ENCODE measurements at regions not wholly inside any gene's neighbourhood (a gene's known extent, or its start where the extent isn't known, plus 50 kb on each side); places are given as distances from the start of the nearest gene placed in this dataset.
"Not testable (repeated sequence)": the region's sequence is repeated elsewhere in the genome, so short reads cannot be mapped to it uniquely, and the experiment has no call there.

DNA sequence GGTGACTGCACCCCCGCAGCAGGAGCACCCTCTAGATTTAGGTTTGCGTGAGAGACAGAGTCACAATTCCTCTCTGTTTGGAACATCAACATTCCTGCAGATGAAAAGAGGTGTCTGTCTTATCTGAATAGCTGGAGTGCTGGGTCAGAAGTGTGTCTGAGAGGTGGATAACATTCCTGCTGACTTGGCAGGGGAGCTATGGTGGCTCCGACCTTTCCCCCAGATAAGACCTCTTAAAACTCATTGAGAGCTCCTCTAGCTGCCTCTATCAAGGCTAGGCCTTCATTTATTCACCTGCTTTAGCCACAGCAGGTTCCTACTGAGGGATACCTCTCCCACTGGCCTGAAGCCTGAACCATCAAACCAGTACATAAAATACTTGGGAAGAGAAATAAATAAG lies 615.5 kb downstream of the LRRC70 start:
- Histone ChIP-seq H4K20me1 (ENCODE audit: insufficient read depth, low read length) (no peaks in the 10 kb centered on the region), H3F3A (ENCODE audit: insufficient read depth, low read length) (no peaks in the 10 kb centered on the region), H3K36me3 (ENCODE audit: insufficient read depth, low read length) (no peaks in the 10 kb centered on the region), H3K9me3 (ENCODE audit: low read length) (no peaks in the 10 kb centered on the region), H3K4me2 (ENCODE audit: low read length) (no peak overlapping the region), H3K9me2 (ENCODE audit: low read depth, low read length) (no peaks in the 10 kb centered on the region), H3K4me3 (ENCODE audit: low read depth, low read length, poor library complexity, severe bottlenecking) (no peak overlapping the region), H2AFZ (ENCODE audit: low read length) (no peak overlapping the region), H3K9ac (ENCODE audit: low read length) (no peak overlapping the region), H3K79me2 (ENCODE audit: insufficient read depth, low read length) (no peaks in the 10 kb centered on the region), H3K4me1 (ENCODE audit: insufficient read depth, low read length, severe bottlenecking) (no peaks in the 10 kb centered on the region), H3K27ac (ENCODE audit: low read depth, low read length, poor library complexity, severe bottlenecking) (no peak overlapping the region), H3K27me3 (ENCODE audit: insufficient read depth, low read length) (no peaks in the 10 kb centered on the region)
- no peak for TF ChIP-seq CTCF (IDR thresholded peaks at IDR 0.05; ENCODE audit: low read length)
- TF ChIP-seq EZH2 (IDR thresholded peaks at IDR 0.05; ENCODE audit: borderline replicate concordance, low read length) = no peak

GRCh38 chr5:63180190-63180589 lies 601.6 kb downstream of the LRRC70 start:
- not testable (repeated sequence) for H3K27ac ChIP-seq (ENCODE audit: low read depth, low read length, poor library complexity, severe bottlenecking); H3F3A ChIP-seq (ENCODE audit: insufficient read depth, low read length); H3K79me2 ChIP-seq (ENCODE audit: insufficient read depth, low read length); H3K4me1 ChIP-seq (ENCODE audit: insufficient read depth, low read length, severe bottlenecking); H3K27me3 ChIP-seq (ENCODE audit: insufficient read depth, low read length); H3K4me2 ChIP-seq (ENCODE audit: low read length); H4K20me1 ChIP-seq (ENCODE audit: insufficient read depth, low read length); H3K4me3 ChIP-seq (ENCODE audit: low read depth, low read length, poor library complexity, severe bottlenecking); H3K36me3 ChIP-seq (ENCODE audit: insufficient read depth, low read length); H3K9me3 ChIP-seq (ENCODE audit: low read length); H3K9ac ChIP-seq (ENCODE audit: low read length); H2AFZ ChIP-seq (ENCODE audit: low read length); H3K9me2 ChIP-seq (ENCODE audit: low read depth, low read length)

DNA sequence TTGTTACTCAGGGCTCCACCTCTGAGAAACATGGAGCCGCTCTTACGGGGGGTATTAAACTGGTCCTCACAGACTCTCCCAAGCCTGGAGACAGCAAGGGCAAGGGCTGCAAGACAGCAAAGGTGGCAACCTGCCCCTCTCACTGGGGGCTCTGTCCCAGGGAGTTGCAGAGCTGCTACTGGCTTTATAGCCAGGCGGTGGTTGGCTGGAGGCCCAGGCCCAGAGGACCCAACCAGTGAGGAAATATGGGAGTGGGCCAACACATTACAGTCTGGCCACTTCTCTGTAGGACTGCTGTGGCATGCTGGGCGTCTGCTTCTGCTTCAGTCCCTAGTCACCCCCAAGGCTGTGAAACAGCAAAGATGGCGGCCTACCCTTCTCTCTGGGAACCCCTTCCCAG lies 597.2 kb downstream of the LRRC70 start:
- no peaks in the 10 kb centered on the region for H3K79me2 ChIP-seq (ENCODE audit: insufficient read depth, low read length)
- no peak overlapping the region for H3K4me3 ChIP-seq (ENCODE audit: low read depth, low read length, poor library complexity, severe bottlenecking)
- H3K9ac ChIP-seq (ENCODE audit: low read length) = no peak overlapping the region
- no peaks in the 10 kb centered on the region for H4K20me1 ChIP-seq (ENCODE audit: insufficient read depth, low read length)
- no peaks in the 10 kb centered on the region for H3K36me3 ChIP-seq (ENCODE audit: insufficient read depth, low read length)
- TF ChIP-seq CTCF (IDR thresholded peaks at IDR 0.05; ENCODE audit: low read length) (no peak), EZH2 (IDR thresholded peaks at IDR 0.05; ENCODE audit: borderline replicate concordance, low read length) (no peak)
- H3K27me3 ChIP-seq (ENCODE audit: insufficient read depth, low read length) = no peaks in the 10 kb centered on the region
- H3F3A ChIP-seq (ENCODE audit: insufficient read depth, low read length) = no peaks in the 10 kb centered on the region
- no peaks in the 10 kb centered on the region for H3K9me2 ChIP-seq (ENCODE audit: low read depth, low read length)
- no peak overlapping the region for H2AFZ ChIP-seq (ENCODE audit: low read length)
- H3K4me2 ChIP-seq (ENCODE audit: low read length) = no peak overlapping the region
- no peaks in the 10 kb centered on the region for H3K9me3 ChIP-seq (ENCODE audit: low read length)
- no peaks in the 10 kb centered on the region for H3K4me1 ChIP-seq (ENCODE audit: insufficient read depth, low read length, severe bottlenecking)
- H3K27ac ChIP-seq (ENCODE audit: low read depth, low read length, poor library complexity, severe bottlenecking) = no peak overlapping the region

GRCh38 chr5:63170486-63170885 lies 591.9 kb downstream of the LRRC70 start:
- H3K27ac ChIP-seq (ENCODE audit: low read depth, low read length, poor library complexity, severe bottlenecking) = no peak overlapping the region
- H3K27me3 ChIP-seq (ENCODE audit: insufficient read depth, low read length) = no peaks in the 10 kb centered on the region
- H3K4me2 ChIP-seq (ENCODE audit: low read length) = no peak overlapping the region
- no peaks in the 10 kb centered on the region for H3K36me3 ChIP-seq (ENCODE audit: insufficient read depth, low read length)
- H3K79me2 ChIP-seq (ENCODE audit: insufficient read depth, low read length) = no peaks in the 10 kb centered on the region
- no peak overlapping the region for H3K4me3 ChIP-seq (ENCODE audit: low read depth, low read length, poor library complexity, severe bottlenecking)
- H3K9me3 ChIP-seq (ENCODE audit: low read length) = no peaks in the 10 kb centered on the region
- no peaks in the 10 kb centered on the region for H4K20me1 ChIP-seq (ENCODE audit: insufficient read depth, low read length)
- no peaks in the 10 kb centered on the region for H3K4me1 ChIP-seq (ENCODE audit: insufficient read depth, low read length, severe bottlenecking)
- H2AFZ ChIP-seq (ENCODE audit: low read length) = no peak overlapping the region
- H3K9me2 ChIP-seq (ENCODE audit: low read depth, low read length) = no peaks in the 10 kb centered on the region
- no peak overlapping the region for H3K9ac ChIP-seq (ENCODE audit: low read length)
- TF ChIP-seq CTCF (IDR thresholded peaks at IDR 0.05; ENCODE audit: low read length) = no peak
- TF ChIP-seq EZH2 (IDR thresholded peaks at IDR 0.05; ENCODE audit: borderline replicate concordance, low read length) = no peak
- no peaks in the 10 kb centered on the region for H3F3A ChIP-seq (ENCODE audit: insufficient read depth, low read length)

Data from OCI-LY1 (cell line).